ENCODE measurements at regions not wholly inside any gene's neighbourhood (a gene's known extent, or its start where the extent isn't known, plus 50 kb on each side); places are given as distances from the start of the nearest gene placed in this dataset.
A peak's percentile ranks its signal among the peaks of the same experiment; 100 is the strongest.

- Mint-ChIP-seq H3K27me3 (ENCODE audit: low read depth) (no peaks in the 10 kb centered on the region), H3K4me1 (peaks cover 7% of the 10 kb centered on the region), H3K27ac (no peak overlapping the region), H3K4me3 (no peak overlapping the region), H3K36me3 (ENCODE audit: low read depth) (peaks cover 25% of the 10 kb centered on the region), H3K9me3 (peaks cover 22% of the 10 kb centered on the region)
- no peak for TF ChIP-seq CTCF (IDR thresholded peaks at IDR 0.05; ENCODE audit: unreplicated experiment in 3 of 3)
These were observed 123.1 kb upstream of the SPRY4 start for GRCh38 chr5:142447887-142448286.

DNA sequence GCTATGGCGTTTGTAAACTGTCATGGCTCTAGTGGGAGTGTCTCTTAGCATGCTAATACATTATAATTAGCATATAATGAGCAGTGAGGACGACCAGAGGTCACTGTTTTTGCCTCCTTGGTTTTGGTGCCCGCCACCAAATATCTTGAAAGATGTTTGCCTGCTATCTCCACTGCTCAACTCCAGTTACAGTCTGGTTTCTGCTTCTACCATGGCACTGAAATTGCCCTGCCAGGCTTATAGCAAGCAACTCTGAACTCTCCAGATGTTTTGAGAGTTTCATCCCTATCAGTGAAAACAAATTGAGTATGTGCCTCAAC, 122.1 kb upstream of the SPRY4 start:
- Mint-ChIP-seq H3K27ac (peak overlapping the region in 1 of 3 experiments; percentile 54), H3K9me3 (peaks cover 16% of the 10 kb centered on the region), H3K4me1 (peaks cover 10% of the 10 kb centered on the region), H3K27me3 (ENCODE audit: low read depth) (no peaks in the 10 kb centered on the region), H3K4me3 (no peak overlapping the region), H3K36me3 (ENCODE audit: low read depth) (peaks cover 21% of the 10 kb centered on the region)
- TF ChIP-seq CTCF (IDR thresholded peaks at IDR 0.05; ENCODE audit: unreplicated experiment in 3 of 3), result no peak

DNA sequence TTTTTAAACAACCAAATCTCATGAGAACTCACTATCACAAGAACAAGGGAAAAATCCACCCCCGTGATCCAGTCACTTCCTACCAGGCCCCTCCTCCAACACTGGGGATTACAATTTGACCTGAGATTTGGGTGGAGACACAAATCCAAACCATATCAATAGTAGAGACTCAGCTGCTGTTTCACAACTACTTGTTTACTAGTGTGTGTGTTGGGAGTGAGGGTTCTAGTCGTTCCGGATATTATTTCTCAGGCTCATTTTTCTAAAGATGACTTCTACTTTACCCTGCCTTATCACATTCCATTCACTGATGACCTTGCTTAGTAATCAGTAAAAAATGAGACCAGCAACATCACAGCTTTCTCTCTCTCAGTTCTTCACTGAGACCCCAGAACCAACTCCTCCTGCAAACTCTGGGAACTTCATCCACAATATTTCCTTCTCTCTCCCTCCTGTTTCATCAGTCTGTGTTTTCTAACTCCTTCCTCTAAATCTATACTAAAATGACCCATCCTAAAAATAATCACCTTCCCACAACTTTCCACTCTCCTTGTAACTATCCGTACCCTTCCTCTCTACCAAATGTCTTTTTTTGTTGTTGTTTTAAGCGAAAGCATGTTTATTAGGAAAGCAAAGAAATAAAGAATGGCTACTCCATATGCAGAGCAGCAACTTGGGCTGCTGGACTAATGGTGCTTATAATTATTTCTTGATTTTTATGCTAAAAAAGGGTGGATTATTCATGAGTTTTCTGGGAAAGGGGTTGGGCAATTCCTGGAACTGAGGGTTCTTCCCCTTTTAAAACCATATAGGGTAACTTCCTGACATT, 121.5 kb upstream of the SPRY4 start:
- no peaks in the 10 kb centered on the region for H3K27me3 Mint-ChIP-seq (ENCODE audit: low read depth)

DNA sequence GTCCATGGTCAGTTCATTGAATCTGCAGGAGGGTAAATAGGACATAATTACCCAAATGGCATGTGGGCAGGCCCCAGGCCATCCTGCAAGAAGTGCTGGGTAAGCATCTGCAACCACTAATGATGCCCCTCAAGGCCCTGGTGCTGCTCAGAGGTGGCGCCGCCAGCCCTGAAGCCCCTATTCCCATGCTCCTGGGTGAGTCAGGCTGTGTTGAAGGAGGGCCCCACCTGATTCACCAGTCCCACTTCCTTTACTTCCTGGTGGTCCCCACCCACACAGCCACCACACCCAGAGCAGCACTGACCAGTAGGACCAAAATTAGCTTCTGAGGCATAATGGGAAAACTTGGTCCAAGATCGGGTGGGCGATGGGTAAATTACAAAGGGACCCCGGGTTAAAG, 120.4 kb upstream of the SPRY4 start:
- H3K4me3 Mint-ChIP-seq, result no peak overlapping the region
- no peaks in the 10 kb centered on the region for H3K27me3 Mint-ChIP-seq (ENCODE audit: low read depth)
- H3K27ac Mint-ChIP-seq, result no peak overlapping the region
- H3K36me3 Mint-ChIP-seq (ENCODE audit: low read depth), result peaks cover 12% of the 10 kb centered on the region
- TF ChIP-seq CTCF (IDR thresholded peaks at IDR 0.05; ENCODE audit: unreplicated experiment in 3 of 3), result no peak
- H3K4me1 Mint-ChIP-seq, result peaks cover 24% of the 10 kb centered on the region
- peaks cover 6% of the 10 kb centered on the region for H3K9me3 Mint-ChIP-seq

More for the DNA sequence above, 121.5 kb upstream of the SPRY4 start:
- Mint-ChIP-seq H3K9me3 (peaks cover 14% of the 10 kb centered on the region), H3K36me3 (ENCODE audit: low read depth) (peaks cover 21% of the 10 kb centered on the region), H3K27ac (peak overlapping the region; percentile 24 to 61 (median 54)), H3K4me1 (peaks cover 15% of the 10 kb centered on the region), H3K4me3 (no peak overlapping the region)
- no peak for TF ChIP-seq CTCF (IDR thresholded peaks at IDR 0.05; ENCODE audit: unreplicated experiment in 3 of 3)

DNA sequence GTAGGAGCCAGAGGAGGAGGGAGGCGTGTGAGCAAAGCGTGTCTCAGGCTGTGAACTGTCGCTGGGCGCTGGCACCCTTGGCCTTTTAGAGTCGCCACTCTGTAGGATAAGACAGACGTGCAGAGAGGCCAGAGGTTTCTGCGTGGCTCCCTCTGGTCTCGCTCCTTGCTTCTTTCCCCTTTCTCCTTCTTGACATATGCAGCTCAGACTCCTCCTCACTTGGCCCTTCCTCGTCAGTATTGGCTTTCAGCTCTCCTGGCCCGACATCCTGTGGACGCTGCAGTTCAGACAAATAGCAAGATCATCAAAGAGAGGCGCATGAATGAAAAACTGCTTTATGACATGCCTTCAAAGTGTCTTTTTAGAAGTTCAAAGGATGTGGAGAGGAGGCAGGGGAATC, 116.8 kb upstream of the SPRY4 start:
- H3K4me1 Mint-ChIP-seq, result peaks cover 52% of the 10 kb centered on the region
- peak overlapping the region; percentile 25 to 64 (median 60) for H3K27ac Mint-ChIP-seq
- H3K4me3 Mint-ChIP-seq, result peak overlapping the region; percentile 2 to 16 (median 9)
- peak in 1 of 3 experiments; percentile 25 for TF ChIP-seq CTCF (IDR thresholded peaks at IDR 0.05; ENCODE audit: unreplicated experiment in 3 of 3)
- peaks cover under 1% of the 10 kb centered on the region for H3K27me3 Mint-ChIP-seq (ENCODE audit: low read depth)
- H3K36me3 Mint-ChIP-seq (ENCODE audit: low read depth), result no peaks in the 10 kb centered on the region
- no peaks in the 10 kb centered on the region for H3K9me3 Mint-ChIP-seq

Data from nephron (organoid).